Panc1 (cell line): ENCODE measurements at regions not wholly inside any gene's neighbourhood (a gene's known extent, or its start where the extent isn't known, plus 50 kb on each side); places are given as distances from the start of the nearest gene placed in this dataset.

Experiments used
- ATAC-seq: fragments of 200-7000 bp; cut with Tn5 transposase; 2 replicates; pipeline ENCODE4 v1.9.1; 2020; ENCODE audit warnings: mild to moderate bottlenecking, moderate library complexity
- BruUV-seq: library from RNA; stranded (reverse); fragments of 400-500 nt; replicated peaks from 2 replicates; lab custom pipeline; 2021; lab: Mats Ljungman, UMichigan
- CTCF ChIA-PET: fragments of 300-600 bp; sonication (Branson Sonifier 250); formaldehyde crosslinking; loops from one replicate; lab custom pipeline; 2022; ENCODE audit warnings: antibody characterized with exemption; lab: Charles Lee
- POLR2A ChIA-PET: fragments of 300-600 bp; sonication (Branson Sonifier 250); formaldehyde crosslinking; loops from one replicate; lab custom pipeline; 2022; ENCODE audit warnings: antibody characterized with exemption; lab: Charles Lee
- DNase-seq: peaks from one replicate; pipeline ENCODE4 v3.0.0-alpha.2; 2010; ENCODE audit warnings: low read depth, low spot score
- H3K27ac ChIP-seq: 2 replicates; pipeline ENCODE4 v1.5.1; 2011; ENCODE audit warnings: mild to moderate bottlenecking, low read length, inconsistent platforms
- H3K27me3 ChIP-seq: fragments of 200-500 bp; sonication (Bioruptor generic); 2 replicates; pipeline ENCODE4 v1.6.0; 2014; ENCODE audit warnings: low read length, inconsistent platforms; ENCODE audit not compliant: control insufficient read depth, insufficient read depth
- H3K36me3 ChIP-seq: fragments of 200-500 bp; sonication (Bioruptor generic); 2 replicates; pipeline ENCODE4 v1.5.1; 2014; ENCODE audit warnings: inconsistent platforms, mild to moderate bottlenecking, low read length, moderate library complexity; ENCODE audit not compliant: control insufficient read depth, insufficient read depth
- H3K4me1 ChIP-seq: 2 replicates; pipeline ENCODE4 v1.5.1; 2011; ENCODE audit warnings: inconsistent platforms, mild to moderate bottlenecking, low read length, moderate library complexity; ENCODE audit not compliant: control insufficient read depth, insufficient read depth
- H3K4me3 ChIP-seq, 2 experiments: 2 replicates each; pipeline ENCODE4 v1.5.1; 2011 to 2012; ENCODE audit warnings: low read depth in 2 of 2, low read length in 2 of 2, mild to moderate bottlenecking in 2 of 2, inconsistent platforms in 1 of 2, moderate library complexity in 1 of 2
- H3K9me3 ChIP-seq: fragments of 200-500 bp; sonication (Bioruptor generic); 2 replicates; pipeline ENCODE4 v1.5.1; 2014; ENCODE audit warnings: low read depth, mild to moderate bottlenecking, inconsistent platforms, low read length, moderate library complexity; ENCODE audit not compliant: control insufficient read depth, insufficient read depth
- CTCF ChIP-seq: fragments of 450-650 bp; IDR thresholded peaks from 2 replicates; pipeline ENCODE4 v1.5.1; 2017; ENCODE audit warnings: mild to moderate bottlenecking
- POLR2AphosphoS5 ChIP-seq: IDR thresholded peaks from 2 replicates; pipeline ENCODE4 v1.6.1; 2012; ENCODE audit warnings: mild to moderate bottlenecking, low read depth, low read length, moderate library complexity
- REST ChIP-seq, 2 experiments: IDR thresholded peaks; 2 replicates each; pipeline ENCODE4 v1.6.1; 2011 to 2012; ENCODE audit warnings: low read depth in 2 of 2, control low read depth in 1 of 2, low read length in 1 of 2, mild to moderate bottlenecking in 1 of 2, moderate library complexity in 1 of 2; ENCODE audit not compliant: insufficient read depth in 1 of 2
- SIN3A ChIP-seq: IDR thresholded peaks from 2 replicates; pipeline ENCODE4 v1.6.1; 2012; ENCODE audit warnings: low read depth, mild to moderate bottlenecking, low read length, moderate library complexity, borderline replicate concordance; ENCODE audit not compliant: insufficient read depth
- TCF7L2 ChIP-seq: IDR thresholded peaks from 2 replicates; pipeline ENCODE4 v1.6.1; 2011; ENCODE audit warnings: mild to moderate bottlenecking, low read depth, low read length, inconsistent platforms
- in situ Hi-C: cut with HindIII; loops from 2 replicates; pipeline ENCODE4 v1.10.0; 2016; ENCODE audit warnings: low sequenced_read_pairs, low pct_unique_long_range_greater_than_20kb
- intact Hi-C: fragments of 100-400 bp; cut with micrococcal nuclease; formaldehyde crosslinking; loops from one replicate; pipeline ENCODE4 v1.10.0; 2022; ENCODE audit not compliant: unreplicated experiment

GRCh38 chr4:45831692-45832091 lies 292.2 kb downstream of the GABRG1 start:
- BruUV-seq = no TSS peak
- Histone ChIP-seq H3K4me3 (no peak overlapping the region), H3K4me1 (no peaks in the 10 kb centered on the region), H3K27ac (no peak overlapping the region), H3K36me3 (no peaks in the 10 kb centered on the region), H3K27me3 (no peaks in the 10 kb centered on the region), H3K9me3 (no peaks in the 10 kb centered on the region)
- TF ChIP-seq SIN3A (no peak), TCF7L2 (no peak), REST (IDR thresholded peaks at IDR 0.05; ENCODE audit: insufficient read depth in 1 of 2, low read depth in 2 of 2, low read length in 1 of 2) (no peak), CTCF (no peak), POLR2AphosphoS5 (no peak)
- intact Hi-C loops (no loop called here), in situ Hi-C loops (no loop called here)
- DNase-seq (no peak), ATAC-seq (no peak)
- ChIA-PET CTCF (interaction anchor here (0.6 kb wide), 1 partner anchor 113 kb away, joined by 7 read pairs; no protein-coding TSS in a partner anchor), POLR2A (no interaction called here)

- intact Hi-C loops (no loop called here), in situ Hi-C loops (no loop called here)
- Histone ChIP-seq H3K36me3 (no peaks in the 10 kb centered on the region), H3K4me3 (no peak overlapping the region), H3K9me3 (no peaks in the 10 kb centered on the region), H3K4me1 (no peaks in the 10 kb centered on the region), H3K27me3 (no peaks in the 10 kb centered on the region), H3K27ac (no peak overlapping the region)
- DNase-seq = no peak
- TF ChIP-seq TCF7L2 = no peak
- no peak for TF ChIP-seq REST (IDR thresholded peaks at IDR 0.05; ENCODE audit: insufficient read depth in 1 of 2, low read depth in 2 of 2, low read length in 1 of 2)
- TF ChIP-seq CTCF = no peak
- no peak for TF ChIP-seq SIN3A
- ChIA-PET POLR2A (no interaction called here), CTCF (no interaction called here)
- no TSS peak for BruUV-seq
- no peak for ATAC-seq
These were observed 319.9 kb downstream of the GABRG1 start for GRCh38 chr4:45803994-45804393.
